ENCODE measurements at regions not wholly inside any gene's neighbourhood (a gene's known extent, or its start where the extent isn't known, plus 50 kb on each side); places are given as distances from the start of the nearest gene placed in this dataset.

DNA sequence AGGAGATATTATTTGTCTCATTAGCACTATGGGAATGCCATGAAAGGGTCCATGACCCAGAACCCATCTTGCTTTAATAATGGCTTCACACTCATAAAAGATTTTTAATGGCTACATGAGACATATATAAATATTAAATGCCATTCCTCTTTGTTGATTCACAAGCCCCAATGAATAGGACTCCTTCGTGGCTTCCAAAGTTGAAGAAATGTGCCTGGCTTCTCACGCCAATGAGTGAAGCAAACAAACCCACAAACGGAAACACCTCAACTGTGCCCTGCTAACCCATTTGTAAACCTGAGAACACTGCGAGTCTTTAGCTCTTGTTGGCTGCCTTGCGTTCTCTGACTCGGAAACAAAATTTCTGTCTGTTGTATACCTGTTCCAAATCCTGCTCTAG, 381.7 kb upstream of the DDHD1 start:
- TF ChIP-seq, protein P1, sequence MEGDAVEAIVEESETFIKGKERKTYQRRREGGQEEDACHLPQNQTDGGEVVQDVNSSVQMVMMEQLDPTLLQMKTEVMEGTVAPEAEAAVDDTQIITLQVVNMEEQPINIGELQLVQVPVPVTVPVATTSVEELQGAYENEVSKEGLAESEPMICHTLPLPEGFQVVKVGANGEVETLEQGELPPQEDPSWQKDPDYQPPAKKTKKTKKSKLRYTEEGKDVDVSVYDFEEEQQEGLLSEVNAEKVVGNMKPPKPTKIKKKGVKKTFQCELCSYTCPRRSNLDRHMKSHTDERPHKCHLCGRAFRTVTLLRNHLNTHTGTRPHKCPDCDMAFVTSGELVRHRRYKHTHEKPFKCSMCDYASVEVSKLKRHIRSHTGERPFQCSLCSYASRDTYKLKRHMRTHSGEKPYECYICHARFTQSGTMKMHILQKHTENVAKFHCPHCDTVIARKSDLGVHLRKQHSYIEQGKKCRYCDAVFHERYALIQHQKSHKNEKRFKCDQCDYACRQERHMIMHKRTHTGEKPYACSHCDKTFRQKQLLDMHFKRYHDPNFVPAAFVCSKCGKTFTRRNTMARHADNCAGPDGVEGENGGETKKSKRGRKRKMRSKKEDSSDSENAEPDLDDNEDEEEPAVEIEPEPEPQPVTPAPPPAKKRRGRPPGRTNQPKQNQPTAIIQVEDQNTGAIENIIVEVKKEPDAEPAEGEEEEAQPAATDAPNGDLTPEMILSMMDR (IDR thresholded peaks at IDR 0.05) = no peak
- TF ChIP-seq EP300 (IDR thresholded peaks at IDR 0.05) = no peak
- no peak for TF ChIP-seq POLR2A (IDR thresholded peaks at IDR 0.05)

All from ovary (tissue), 3 donors.